WTC11 (cell line): ENCODE measurements at regions not wholly inside any gene's neighbourhood (a gene's known extent, or its start where the extent isn't known, plus 50 kb on each side); places are given as distances from the start of the nearest gene placed in this dataset.

Experiments
- ATAC-seq: fragments of 200-7000 bp; cut with Tn5 transposase; 2 replicates; pipeline ENCODE4 v1.10.0; 2021; ENCODE audit warnings: mild to moderate bottlenecking, moderate library complexity
- CTCF ChIA-PET: fragments of 300-600 bp; sonication (Branson Sonifier 250); formaldehyde crosslinking; loops from one replicate; lab custom pipeline; 2021; ENCODE audit warnings: antibody characterized with exemption; lab: Charles Lee
- POLR2A ChIA-PET: fragments of 350-600 bp; sonication (Branson Sonifier 250); formaldehyde crosslinking; loops from one replicate; lab custom pipeline; 2021; ENCODE audit warnings: antibody characterized with exemption; lab: Charles Lee
- DNase-seq: peaks from one replicate; pipeline ENCODE4 v3.0.0; 2021; ENCODE audit warnings: low spot score
- H3K27ac Mint-ChIP-seq: 2 replicates; pipeline ENCODE4 v1.8.0; 2021; ENCODE audit warnings: mixed read lengths
- H3K27me3 Mint-ChIP-seq: 2 replicates; pipeline ENCODE4 v1.8.0; 2021; ENCODE audit warnings: low read depth, mild to moderate bottlenecking, moderate library complexity, mixed read lengths
- H3K36me3 Mint-ChIP-seq: 2 replicates; pipeline ENCODE4 v1.8.0; 2021; ENCODE audit warnings: mixed read lengths
- H3K4me1 Mint-ChIP-seq: 2 replicates; pipeline ENCODE4 v1.8.0; 2022; ENCODE audit warnings: mixed read lengths
- H3K4me3 Mint-ChIP-seq: 2 replicates; pipeline ENCODE4 v1.8.0; 2021; ENCODE audit warnings: mild to moderate bottlenecking, moderate library complexity, mixed read lengths
- H3K9me3 Mint-ChIP-seq: 2 replicates; pipeline ENCODE4 v1.8.0; 2021; ENCODE audit warnings: mixed read lengths
- CBFB ChIP-seq: sonication (generic); formaldehyde crosslinking; IDR thresholded peaks from 2 replicates; pipeline ENCODE4 v1.8.1; 2022; ENCODE audit warnings: mild to moderate bottlenecking, low read depth, missing genetic modification reagents
- GTF2I ChIP-seq: fragments of 250-450 bp; sonication (Bioruptor Pico); conservative IDR thresholded peaks from 2 replicates; pipeline ENCODE4 v1.4.0; 2021; ENCODE audit warnings: mild to moderate bottlenecking
- TCF7 ChIP-seq: sonication (generic); formaldehyde crosslinking; IDR thresholded peaks from 2 replicates; pipeline ENCODE4 v1.8.0; 2022; ENCODE audit warnings: mild to moderate bottlenecking, low read depth, missing genetic modification reagents, moderate library complexity
- ZNF138 ChIP-seq: sonication (generic); formaldehyde crosslinking; conservative IDR thresholded peaks from 2 replicates; pipeline ENCODE4 v1.8.1; 2022; ENCODE audit warnings: mild to moderate bottlenecking, moderate library complexity, missing genetic modification reagents
- ZNF317 ChIP-seq: sonication (generic); formaldehyde crosslinking; IDR thresholded peaks from 2 replicates; pipeline ENCODE4 v1.8.1; 2023; ENCODE audit warnings: low read depth, mild to moderate bottlenecking, moderate library complexity, missing genetic modification reagents, borderline replicate concordance
- TF ChIP-seq, protein P1 (sequence below): fragments of 250-450 bp; sonication (Bioruptor Pico); IDR thresholded peaks from 2 replicates; pipeline ENCODE4 v1.8.0; 2021; ENCODE audit warnings: mild to moderate bottlenecking
- TF ChIP-seq, protein P2 (sequence below): sonication (generic); formaldehyde crosslinking; conservative IDR thresholded peaks from 2 replicates; pipeline ENCODE4 v1.8.1; 2022; ENCODE audit warnings: mild to moderate bottlenecking, missing genetic modification reagents
- TF ChIP-seq, protein P3 (sequence below): sonication (generic); formaldehyde crosslinking; IDR thresholded peaks from 2 replicates; pipeline ENCODE4 v1.8.1; 2023; ENCODE audit warnings: mild to moderate bottlenecking, missing genetic modification reagents
- TF ChIP-seq, protein P4 (sequence below): sonication (generic); formaldehyde crosslinking; IDR thresholded peaks from 2 replicates; pipeline ENCODE4 v1.8.0; 2022; ENCODE audit warnings: missing genetic modification reagents
- TF ChIP-seq, protein P5 (sequence below): sonication (generic); formaldehyde crosslinking; IDR thresholded peaks from 2 replicates; pipeline ENCODE4 v1.8.0; 2023; ENCODE audit warnings: missing genetic modification reagents, mild to moderate bottlenecking, borderline replicate concordance
- TF ChIP-seq, protein P6 (sequence below): sonication (generic); formaldehyde crosslinking; IDR thresholded peaks from 2 replicates; pipeline ENCODE4 v1.8.1; 2022; ENCODE audit warnings: low read depth, mild to moderate bottlenecking, moderate library complexity, missing genetic modification reagents, borderline replicate concordance
- TF ChIP-seq, protein P7 (sequence below): sonication (generic); formaldehyde crosslinking; IDR thresholded peaks from 2 replicates; pipeline ENCODE4 v1.8.1; 2023; ENCODE audit warnings: mild to moderate bottlenecking, missing genetic modification reagents, moderate library complexity
- TF ChIP-seq, protein P8 (sequence below): sonication (generic); formaldehyde crosslinking; IDR thresholded peaks from 2 replicates; pipeline ENCODE4 v1.8.1; 2022; ENCODE audit warnings: low read depth, missing genetic modification reagents, borderline replicate concordance

DNA sequence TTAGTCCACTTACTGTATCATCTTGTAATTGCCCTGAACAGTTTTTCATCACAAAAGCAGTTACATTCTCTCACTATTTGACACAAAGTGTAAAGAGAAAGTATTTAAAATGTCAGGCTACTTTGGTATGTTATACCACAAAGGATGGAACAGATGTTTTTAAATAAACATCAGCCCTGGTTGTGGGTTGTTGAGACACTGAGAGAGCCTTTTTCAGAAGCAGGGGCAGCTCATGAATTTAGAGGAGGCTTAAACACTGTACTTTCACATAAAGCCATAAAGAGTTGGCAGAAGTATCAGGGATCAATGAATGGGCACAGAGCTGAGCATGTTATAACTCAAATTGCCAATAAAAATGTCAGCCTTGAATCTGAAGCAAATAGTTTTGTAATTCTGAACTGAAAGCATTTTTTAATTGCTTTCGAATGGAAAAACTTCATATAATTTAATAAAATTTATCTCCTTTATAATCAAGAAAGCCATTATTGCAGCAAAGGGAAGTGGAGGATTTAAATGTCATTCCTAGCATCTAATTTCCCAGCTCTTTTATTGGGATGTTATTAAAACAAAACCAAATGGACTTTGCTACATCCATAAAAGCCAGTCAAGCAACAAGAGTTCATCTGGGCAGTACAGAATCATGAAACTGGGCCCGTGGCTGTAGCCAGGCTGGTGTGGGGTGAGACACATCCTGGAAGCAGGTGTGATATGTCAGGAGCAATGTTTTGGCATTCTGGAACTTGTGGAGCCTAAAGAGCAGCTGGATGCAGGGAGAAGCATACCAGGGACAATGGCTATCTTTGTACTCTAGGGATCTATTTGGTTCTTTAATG, 95.1 kb upstream of the NT5C1B start (continued):
- TF ChIP-seq, protein P1, sequence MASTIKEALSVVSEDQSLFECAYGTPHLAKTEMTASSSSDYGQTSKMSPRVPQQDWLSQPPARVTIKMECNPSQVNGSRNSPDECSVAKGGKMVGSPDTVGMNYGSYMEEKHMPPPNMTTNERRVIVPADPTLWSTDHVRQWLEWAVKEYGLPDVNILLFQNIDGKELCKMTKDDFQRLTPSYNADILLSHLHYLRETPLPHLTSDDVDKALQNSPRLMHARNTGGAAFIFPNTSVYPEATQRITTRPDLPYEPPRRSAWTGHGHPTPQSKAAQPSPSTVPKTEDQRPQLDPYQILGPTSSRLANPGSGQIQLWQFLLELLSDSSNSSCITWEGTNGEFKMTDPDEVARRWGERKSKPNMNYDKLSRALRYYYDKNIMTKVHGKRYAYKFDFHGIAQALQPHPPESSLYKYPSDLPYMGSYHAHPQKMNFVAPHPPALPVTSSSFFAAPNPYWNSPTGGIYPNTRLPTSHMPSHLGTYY (CRISPR knock-in tag): no peak
- TF ChIP-seq TCF7 (CRISPR knock-in tag) (no peak), CBFB (CRISPR knock-in tag) (no peak), ZNF317 (CRISPR knock-in tag) (no peak), ZNF138 (CRISPR knock-in tag) (no peak)
- TF ChIP-seq, protein P2, sequence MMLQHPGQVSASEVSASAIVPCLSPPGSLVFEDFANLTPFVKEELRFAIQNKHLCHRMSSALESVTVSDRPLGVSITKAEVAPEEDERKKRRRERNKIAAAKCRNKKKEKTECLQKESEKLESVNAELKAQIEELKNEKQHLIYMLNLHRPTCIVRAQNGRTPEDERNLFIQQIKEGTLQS (CRISPR knock-in tag): no peak
- TF ChIP-seq, protein P3, sequence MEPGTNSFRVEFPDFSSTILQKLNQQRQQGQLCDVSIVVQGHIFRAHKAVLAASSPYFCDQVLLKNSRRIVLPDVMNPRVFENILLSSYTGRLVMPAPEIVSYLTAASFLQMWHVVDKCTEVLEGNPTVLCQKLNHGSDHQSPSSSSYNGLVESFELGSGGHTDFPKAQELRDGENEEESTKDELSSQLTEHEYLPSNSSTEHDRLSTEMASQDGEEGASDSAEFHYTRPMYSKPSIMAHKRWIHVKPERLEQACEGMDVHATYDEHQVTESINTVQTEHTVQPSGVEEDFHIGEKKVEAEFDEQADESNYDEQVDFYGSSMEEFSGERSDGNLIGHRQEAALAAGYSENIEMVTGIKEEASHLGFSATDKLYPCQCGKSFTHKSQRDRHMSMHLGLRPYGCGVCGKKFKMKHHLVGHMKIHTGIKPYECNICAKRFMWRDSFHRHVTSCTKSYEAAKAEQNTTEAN (CRISPR knock-in tag): no peak
- TF ChIP-seq, protein P4, sequence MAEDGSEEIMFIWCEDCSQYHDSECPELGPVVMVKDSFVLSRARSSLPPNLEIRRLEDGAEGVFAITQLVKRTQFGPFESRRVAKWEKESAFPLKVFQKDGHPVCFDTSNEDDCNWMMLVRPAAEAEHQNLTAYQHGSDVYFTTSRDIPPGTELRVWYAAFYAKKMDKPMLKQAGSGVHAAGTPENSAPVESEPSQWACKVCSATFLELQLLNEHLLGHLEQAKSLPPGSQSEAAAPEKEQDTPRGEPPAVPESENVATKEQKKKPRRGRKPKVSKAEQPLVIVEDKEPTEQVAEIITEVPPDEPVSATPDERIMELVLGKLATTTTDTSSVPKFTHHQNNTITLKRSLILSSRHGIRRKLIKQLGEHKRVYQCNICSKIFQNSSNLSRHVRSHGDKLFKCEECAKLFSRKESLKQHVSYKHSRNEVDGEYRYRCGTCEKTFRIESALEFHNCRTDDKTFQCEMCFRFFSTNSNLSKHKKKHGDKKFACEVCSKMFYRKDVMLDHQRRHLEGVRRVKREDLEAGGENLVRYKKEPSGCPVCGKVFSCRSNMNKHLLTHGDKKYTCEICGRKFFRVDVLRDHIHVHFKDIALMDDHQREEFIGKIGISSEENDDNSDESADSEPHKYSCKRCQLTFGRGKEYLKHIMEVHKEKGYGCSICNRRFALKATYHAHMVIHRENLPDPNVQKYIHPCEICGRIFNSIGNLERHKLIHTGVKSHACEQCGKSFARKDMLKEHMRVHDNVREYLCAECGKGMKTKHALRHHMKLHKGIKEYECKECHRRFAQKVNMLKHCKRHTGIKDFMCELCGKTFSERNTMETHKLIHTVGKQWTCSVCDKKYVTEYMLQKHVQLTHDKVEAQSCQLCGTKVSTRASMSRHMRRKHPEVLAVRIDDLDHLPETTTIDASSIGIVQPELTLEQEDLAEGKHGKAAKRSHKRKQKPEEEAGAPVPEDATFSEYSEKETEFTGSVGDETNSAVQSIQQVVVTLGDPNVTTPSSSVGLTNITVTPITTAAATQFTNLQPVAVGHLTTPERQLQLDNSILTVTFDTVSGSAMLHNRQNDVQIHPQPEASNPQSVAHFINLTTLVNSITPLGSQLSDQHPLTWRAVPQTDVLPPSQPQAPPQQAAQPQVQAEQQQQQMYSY (CRISPR knock-in tag): no peak
- TF ChIP-seq, protein P5, sequence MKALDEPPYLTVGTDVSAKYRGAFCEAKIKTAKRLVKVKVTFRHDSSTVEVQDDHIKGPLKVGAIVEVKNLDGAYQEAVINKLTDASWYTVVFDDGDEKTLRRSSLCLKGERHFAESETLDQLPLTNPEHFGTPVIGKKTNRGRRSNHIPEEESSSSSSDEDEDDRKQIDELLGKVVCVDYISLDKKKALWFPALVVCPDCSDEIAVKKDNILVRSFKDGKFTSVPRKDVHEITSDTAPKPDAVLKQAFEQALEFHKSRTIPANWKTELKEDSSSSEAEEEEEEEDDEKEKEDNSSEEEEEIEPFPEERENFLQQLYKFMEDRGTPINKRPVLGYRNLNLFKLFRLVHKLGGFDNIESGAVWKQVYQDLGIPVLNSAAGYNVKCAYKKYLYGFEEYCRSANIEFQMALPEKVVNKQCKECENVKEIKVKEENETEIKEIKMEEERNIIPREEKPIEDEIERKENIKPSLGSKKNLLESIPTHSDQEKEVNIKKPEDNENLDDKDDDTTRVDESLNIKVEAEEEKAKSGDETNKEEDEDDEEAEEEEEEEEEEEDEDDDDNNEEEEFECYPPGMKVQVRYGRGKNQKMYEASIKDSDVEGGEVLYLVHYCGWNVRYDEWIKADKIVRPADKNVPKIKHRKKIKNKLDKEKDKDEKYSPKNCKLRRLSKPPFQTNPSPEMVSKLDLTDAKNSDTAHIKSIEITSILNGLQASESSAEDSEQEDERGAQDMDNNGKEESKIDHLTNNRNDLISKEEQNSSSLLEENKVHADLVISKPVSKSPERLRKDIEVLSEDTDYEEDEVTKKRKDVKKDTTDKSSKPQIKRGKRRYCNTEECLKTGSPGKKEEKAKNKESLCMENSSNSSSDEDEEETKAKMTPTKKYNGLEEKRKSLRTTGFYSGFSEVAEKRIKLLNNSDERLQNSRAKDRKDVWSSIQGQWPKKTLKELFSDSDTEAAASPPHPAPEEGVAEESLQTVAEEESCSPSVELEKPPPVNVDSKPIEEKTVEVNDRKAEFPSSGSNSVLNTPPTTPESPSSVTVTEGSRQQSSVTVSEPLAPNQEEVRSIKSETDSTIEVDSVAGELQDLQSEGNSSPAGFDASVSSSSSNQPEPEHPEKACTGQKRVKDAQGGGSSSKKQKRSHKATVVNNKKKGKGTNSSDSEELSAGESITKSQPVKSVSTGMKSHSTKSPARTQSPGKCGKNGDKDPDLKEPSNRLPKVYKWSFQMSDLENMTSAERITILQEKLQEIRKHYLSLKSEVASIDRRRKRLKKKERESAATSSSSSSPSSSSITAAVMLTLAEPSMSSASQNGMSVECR (CRISPR knock-in tag): no peak
- TF ChIP-seq, all 79 proteins: peak for 0

DNA sequence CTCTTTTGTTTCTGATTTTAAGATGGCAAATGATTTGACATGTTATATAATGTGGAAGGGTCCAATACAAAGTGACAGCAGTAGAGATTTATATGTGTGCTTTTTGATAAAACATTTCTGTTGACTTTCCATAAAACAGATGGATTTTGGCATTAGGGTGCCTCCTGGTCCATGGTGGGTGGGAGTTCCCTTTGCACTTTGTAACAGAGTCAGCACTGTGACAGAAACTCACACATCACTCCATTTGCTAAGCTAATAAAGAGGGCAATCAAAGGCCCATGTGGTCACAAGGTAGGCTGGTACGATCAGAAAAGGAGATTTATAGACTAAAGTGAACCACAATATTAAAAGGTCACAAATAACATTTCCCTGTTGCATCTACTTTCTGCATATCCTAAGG, 93.3 kb upstream of the NT5C1B start:
- ATAC-seq (no peak), DNase-seq (no peak)
- no peak overlapping the region for H3K4me3 Mint-ChIP-seq
- no peaks in the 10 kb centered on the region for H3K9me3 Mint-ChIP-seq
- CTCF ChIA-PET: no interaction called here
- no peak overlapping the region for H3K27ac Mint-ChIP-seq
- H3K4me1 Mint-ChIP-seq: no peaks in the 10 kb centered on the region
- POLR2A ChIA-PET: no interaction called here
- H3K27me3 Mint-ChIP-seq: no peaks in the 10 kb centered on the region
- no peaks in the 10 kb centered on the region for H3K36me3 Mint-ChIP-seq
- TF ChIP-seq GTF2I: no peak
- no peak for TF ChIP-seq ZNF138 (CRISPR knock-in tag)
- TF ChIP-seq, protein P6, sequence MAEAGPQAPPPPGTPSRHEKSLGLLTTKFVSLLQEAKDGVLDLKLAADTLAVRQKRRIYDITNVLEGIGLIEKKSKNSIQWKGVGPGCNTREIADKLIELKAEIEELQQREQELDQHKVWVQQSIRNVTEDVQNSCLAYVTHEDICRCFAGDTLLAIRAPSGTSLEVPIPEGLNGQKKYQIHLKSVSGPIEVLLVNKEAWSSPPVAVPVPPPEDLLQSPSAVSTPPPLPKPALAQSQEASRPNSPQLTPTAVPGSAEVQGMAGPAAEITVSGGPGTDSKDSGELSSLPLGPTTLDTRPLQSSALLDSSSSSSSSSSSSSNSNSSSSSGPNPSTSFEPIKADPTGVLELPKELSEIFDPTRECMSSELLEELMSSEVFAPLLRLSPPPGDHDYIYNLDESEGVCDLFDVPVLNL (CRISPR knock-in tag): no peak
- TF ChIP-seq, protein P7, sequence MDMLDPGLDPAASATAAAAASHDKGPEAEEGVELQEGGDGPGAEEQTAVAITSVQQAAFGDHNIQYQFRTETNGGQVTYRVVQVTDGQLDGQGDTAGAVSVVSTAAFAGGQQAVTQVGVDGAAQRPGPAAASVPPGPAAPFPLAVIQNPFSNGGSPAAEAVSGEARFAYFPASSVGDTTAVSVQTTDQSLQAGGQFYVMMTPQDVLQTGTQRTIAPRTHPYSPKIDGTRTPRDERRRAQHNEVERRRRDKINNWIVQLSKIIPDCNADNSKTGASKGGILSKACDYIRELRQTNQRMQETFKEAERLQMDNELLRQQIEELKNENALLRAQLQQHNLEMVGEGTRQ (CRISPR knock-in tag): no peak
- TF ChIP-seq, protein P8, sequence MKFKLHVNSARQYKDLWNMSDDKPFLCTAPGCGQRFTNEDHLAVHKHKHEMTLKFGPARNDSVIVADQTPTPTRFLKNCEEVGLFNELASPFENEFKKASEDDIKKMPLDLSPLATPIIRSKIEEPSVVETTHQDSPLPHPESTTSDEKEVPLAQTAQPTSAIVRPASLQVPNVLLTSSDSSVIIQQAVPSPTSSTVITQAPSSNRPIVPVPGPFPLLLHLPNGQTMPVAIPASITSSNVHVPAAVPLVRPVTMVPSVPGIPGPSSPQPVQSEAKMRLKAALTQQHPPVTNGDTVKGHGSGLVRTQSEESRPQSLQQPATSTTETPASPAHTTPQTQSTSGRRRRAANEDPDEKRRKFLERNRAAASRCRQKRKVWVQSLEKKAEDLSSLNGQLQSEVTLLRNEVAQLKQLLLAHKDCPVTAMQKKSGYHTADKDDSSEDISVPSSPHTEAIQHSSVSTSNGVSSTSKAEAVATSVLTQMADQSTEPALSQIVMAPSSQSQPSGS (CRISPR knock-in tag): no peak
- TF ChIP-seq, protein P5 (CRISPR knock-in tag): no peak
